ENCODE measurements at regions not wholly inside any gene's neighbourhood (a gene's known extent, or its start where the extent isn't known, plus 50 kb on each side); places are given as distances from the start of the nearest gene placed in this dataset.

DNA sequence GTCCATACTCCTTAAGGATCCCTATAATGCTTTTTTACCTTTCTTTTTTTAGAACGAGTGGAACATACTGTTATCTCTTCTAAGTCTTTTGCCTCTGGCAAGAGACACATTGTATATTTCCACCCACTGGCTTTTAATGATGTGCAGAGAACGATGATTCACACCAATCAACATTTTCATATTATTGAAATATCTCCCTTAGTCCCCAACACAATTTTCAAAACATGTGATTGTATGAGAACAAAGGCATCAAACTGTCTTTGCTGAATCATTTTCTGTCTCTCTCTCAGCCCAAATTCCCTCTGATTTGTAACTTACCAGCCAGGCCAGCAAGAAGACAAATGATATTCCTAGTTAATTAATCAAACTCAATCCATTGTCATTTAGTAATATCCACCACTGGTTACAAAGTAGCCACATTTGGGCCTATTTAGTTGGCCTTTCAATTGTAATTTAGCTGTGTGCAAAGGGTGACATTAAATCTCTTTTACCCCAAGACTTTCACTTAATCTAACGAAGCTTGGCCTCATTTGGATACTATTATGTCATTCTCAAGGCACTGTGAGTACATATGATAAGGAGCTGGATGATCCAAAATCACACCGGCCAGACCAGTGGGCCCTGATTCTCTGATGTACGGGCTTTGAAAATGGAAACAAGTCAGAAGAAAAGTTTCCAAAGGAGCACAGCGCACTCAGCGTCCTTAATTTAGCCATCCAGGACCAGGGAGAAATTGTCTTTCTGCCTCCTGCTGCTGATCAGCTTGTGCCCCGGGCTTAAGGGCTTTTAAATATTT, 185.1 kb downstream of the SCG2 start:
- Histone ChIP-seq H3K79me2 (ENCODE audit: insufficient read depth, low read length) (no peaks in the 10 kb centered on the region), H3K9me3 (replicated peaks in 1 of 2; ENCODE audit: control insufficient read depth in 1 of 2, insufficient read depth in 1 of 2, low read length in 2 of 2) (no peaks in the 10 kb centered on the region), H3K9ac (ENCODE audit: insufficient read depth, low read length, poor library complexity, severe bottlenecking) (no peak overlapping the region), H3K4me3 (replicated peaks in 1 of 3; ENCODE audit: low read depth in 2 of 3, low read length in 3 of 3) (no peak overlapping the region), H4K20me1 (ENCODE audit: insufficient read depth, low read length) (no peaks in the 10 kb centered on the region), H3K27me3 (ENCODE audit: control insufficient read depth in 2 of 2, insufficient read depth in 2 of 2, low read length in 2 of 2) (no peaks in the 10 kb centered on the region), H2AFZ (ENCODE audit: insufficient read depth, low read depth, low read length, poor library complexity, severe bottlenecking) (no peak overlapping the region), H3K27ac (ENCODE audit: low read depth in 1 of 2, low read length in 2 of 2) (no peak overlapping the region), H3K36me3 (replicated peaks in 1 of 2; ENCODE audit: control insufficient read depth in 1 of 2, insufficient read depth in 2 of 2, low read length in 2 of 2) (no peaks in the 10 kb centered on the region), H3K4me1 (ENCODE audit: control insufficient read depth in 1 of 2, insufficient read depth in 2 of 2, low read length in 2 of 2) (no peaks in the 10 kb centered on the region), H3K4me2 (replicated peaks; ENCODE audit: extremely low read depth, low read length, poor library complexity, severe bottlenecking) (no peak overlapping the region)
- WGBS (ENCODE audit: insufficient coverage): 90% methylated on average over 6 of the region's 8 CpGs
- no peaks in the 10 kb centered on the region for H3K36me3 Mint-ChIP-seq
- H3K27me3 Mint-ChIP-seq (ENCODE audit: low read depth in 3 of 3): peaks cover 2 to 3% (median 3%) of the 10 kb centered on the region in 3 donors
- intact Hi-C loops (cut with micrococcal nuclease): no loop called here
- TF ChIP-seq, protein P1, sequence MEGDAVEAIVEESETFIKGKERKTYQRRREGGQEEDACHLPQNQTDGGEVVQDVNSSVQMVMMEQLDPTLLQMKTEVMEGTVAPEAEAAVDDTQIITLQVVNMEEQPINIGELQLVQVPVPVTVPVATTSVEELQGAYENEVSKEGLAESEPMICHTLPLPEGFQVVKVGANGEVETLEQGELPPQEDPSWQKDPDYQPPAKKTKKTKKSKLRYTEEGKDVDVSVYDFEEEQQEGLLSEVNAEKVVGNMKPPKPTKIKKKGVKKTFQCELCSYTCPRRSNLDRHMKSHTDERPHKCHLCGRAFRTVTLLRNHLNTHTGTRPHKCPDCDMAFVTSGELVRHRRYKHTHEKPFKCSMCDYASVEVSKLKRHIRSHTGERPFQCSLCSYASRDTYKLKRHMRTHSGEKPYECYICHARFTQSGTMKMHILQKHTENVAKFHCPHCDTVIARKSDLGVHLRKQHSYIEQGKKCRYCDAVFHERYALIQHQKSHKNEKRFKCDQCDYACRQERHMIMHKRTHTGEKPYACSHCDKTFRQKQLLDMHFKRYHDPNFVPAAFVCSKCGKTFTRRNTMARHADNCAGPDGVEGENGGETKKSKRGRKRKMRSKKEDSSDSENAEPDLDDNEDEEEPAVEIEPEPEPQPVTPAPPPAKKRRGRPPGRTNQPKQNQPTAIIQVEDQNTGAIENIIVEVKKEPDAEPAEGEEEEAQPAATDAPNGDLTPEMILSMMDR (IDR thresholded peaks at IDR 0.05): no peak
- no peak overlapping the region for H3K27ac Mint-ChIP-seq
- H3K4me3 Mint-ChIP-seq: no peak overlapping the region
- no peak for DNase-seq
- H3K4me1 Mint-ChIP-seq: no peaks in the 10 kb centered on the region
- H3K9me3 Mint-ChIP-seq: peaks cover 0 to 11% (median 2%) of the 10 kb centered on the region in 7 donors

DNA sequence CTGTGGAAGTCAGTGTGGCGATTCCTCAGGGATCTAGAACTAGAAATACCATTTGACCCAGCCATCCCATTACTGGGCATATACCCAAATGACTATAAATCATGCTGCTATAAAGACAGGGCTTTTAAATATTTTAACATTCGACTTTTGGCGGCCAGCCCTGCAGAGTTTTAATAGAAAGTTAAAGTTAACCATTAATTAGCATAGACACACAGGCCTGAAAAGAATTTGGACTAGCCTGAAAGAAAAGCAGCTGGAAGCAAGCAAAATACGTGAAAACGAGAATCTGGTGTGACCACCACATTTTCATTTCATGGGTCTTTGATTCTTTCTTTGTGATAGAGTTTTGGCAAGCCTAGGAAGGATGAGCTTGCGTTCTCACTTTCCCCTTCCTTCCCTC, 184.0 kb downstream of the SCG2 start:
- no peak overlapping the region for H3K4me3 ChIP-seq (replicated peaks in 1 of 3; ENCODE audit: low read depth in 2 of 3, low read length in 3 of 3)
- H3K4me2 ChIP-seq (replicated peaks; ENCODE audit: extremely low read depth, low read length, poor library complexity, severe bottlenecking): no peak overlapping the region
- H3K9me3 ChIP-seq (replicated peaks in 1 of 2; ENCODE audit: control insufficient read depth in 1 of 2, insufficient read depth in 1 of 2, low read length in 2 of 2): no peaks in the 10 kb centered on the region
- TF ChIP-seq, protein P1 (IDR thresholded peaks at IDR 0.05): no peak
- H3K9me3 Mint-ChIP-seq: peaks cover 0 to 11% (median 2%) of the 10 kb centered on the region in 7 donors
- no peak overlapping the region for H3K27ac ChIP-seq (ENCODE audit: low read depth in 1 of 2, low read length in 2 of 2)
- no peaks in the 10 kb centered on the region for H4K20me1 ChIP-seq (ENCODE audit: insufficient read depth, low read length)
- no peaks in the 10 kb centered on the region for H3K27me3 ChIP-seq (ENCODE audit: control insufficient read depth in 2 of 2, insufficient read depth in 2 of 2, low read length in 2 of 2)
- H2AFZ ChIP-seq (ENCODE audit: insufficient read depth, low read depth, low read length, poor library complexity, severe bottlenecking): no peak overlapping the region
- intact Hi-C loops (cut with micrococcal nuclease): no loop called here
- no peak for DNase-seq
- no peak overlapping the region for H3K27ac Mint-ChIP-seq
- H3K79me2 ChIP-seq (ENCODE audit: insufficient read depth, low read length): no peaks in the 10 kb centered on the region
- no CpG with 5 or more reads among the region's 6 CpGs for WGBS (ENCODE audit: insufficient coverage)
- H3K36me3 ChIP-seq (replicated peaks in 1 of 2; ENCODE audit: control insufficient read depth in 1 of 2, insufficient read depth in 2 of 2, low read length in 2 of 2): no peaks in the 10 kb centered on the region
- peaks cover 1 to 3% (median 2%) of the 10 kb centered on the region in 3 donors for H3K27me3 Mint-ChIP-seq (ENCODE audit: low read depth in 3 of 3)
- H3K4me3 Mint-ChIP-seq: no peak overlapping the region
- H3K36me3 Mint-ChIP-seq: no peaks in the 10 kb centered on the region
- H3K4me1 ChIP-seq (ENCODE audit: control insufficient read depth in 1 of 2, insufficient read depth in 2 of 2, low read length in 2 of 2): no peaks in the 10 kb centered on the region
- no peak overlapping the region for H3K9ac ChIP-seq (ENCODE audit: insufficient read depth, low read length, poor library complexity, severe bottlenecking)
- no peaks in the 10 kb centered on the region for H3K4me1 Mint-ChIP-seq
